Activated T-cell treated with anti-CD3 and anti-CD28 coated beads, Interleukin-2, amount 50 U/mL, for 24 hours (primary cell): ENCODE measurements at regions not wholly inside any gene's neighbourhood (a gene's known extent, or its start where the extent isn't known, plus 50 kb on each side); places are given as distances from the start of the nearest gene placed in this dataset.

ENCODE experiments used
- DNase-seq: peaks from one replicate; pipeline ENCODE4 v3.0.0-alpha.2; 2020
- H3K27ac Mint-ChIP-seq: 2 replicates; pipeline ENCODE4 v1.8.0; 2020; ENCODE audit warnings: mild to moderate bottlenecking, mixed read lengths
- H3K27me3 Mint-ChIP-seq: 2 replicates; pipeline ENCODE4 v1.8.0; 2020; ENCODE audit warnings: mixed read lengths
- H3K36me3 Mint-ChIP-seq: 2 replicates; pipeline ENCODE4 v1.8.0; 2020; ENCODE audit warnings: low read depth, mixed read lengths
- H3K4me1 Mint-ChIP-seq: 2 replicates; pipeline ENCODE4 v1.8.0; 2020; ENCODE audit warnings: low read depth, mixed read lengths
- H3K4me3 Mint-ChIP-seq: 2 replicates; pipeline ENCODE4 v1.8.0; 2020; ENCODE audit warnings: mild to moderate bottlenecking, moderate library complexity, mixed read lengths
- H3K9me3 Mint-ChIP-seq: 2 replicates; pipeline ENCODE4 v1.8.0; 2020; ENCODE audit warnings: mixed read lengths

- Mint-ChIP-seq H3K27me3 (peaks cover 14% of the 10 kb centered on the region), H3K27ac (no peak overlapping the region), H3K4me3 (no peak overlapping the region), H3K9me3 (no peaks in the 10 kb centered on the region), H3K36me3 (no peaks in the 10 kb centered on the region), H3K4me1 (peaks cover 9% of the 10 kb centered on the region)
- no peak for DNase-seq
Observed at GRCh38 chr6:139940741-139941729, 566.6 kb upstream of the CITED2 start.

- Mint-ChIP-seq H3K27ac (no peak overlapping the region), H3K36me3 (no peaks in the 10 kb centered on the region), H3K4me3 (no peak overlapping the region), H3K27me3 (peaks cover 4% of the 10 kb centered on the region), H3K4me1 (peaks cover 9% of the 10 kb centered on the region), H3K9me3 (no peaks in the 10 kb centered on the region)
- DNase-seq = no peak
Observed at GRCh38 chr6:139939189-139939979, 564.9 kb upstream of the CITED2 start.

- Mint-ChIP-seq H3K9me3 (no peaks in the 10 kb centered on the region), H3K36me3 (no peaks in the 10 kb centered on the region), H3K4me1 (no peaks in the 10 kb centered on the region), H3K27ac (no peak overlapping the region), H3K27me3 (peaks cover 7% of the 10 kb centered on the region), H3K4me3 (no peak overlapping the region)
- DNase-seq = no peak
Observed at GRCh38 chr6:139932671-139933070, 558.2 kb upstream of the CITED2 start.

- no peaks in the 10 kb centered on the region for H3K36me3 Mint-ChIP-seq
- no peaks in the 10 kb centered on the region for H3K4me1 Mint-ChIP-seq
- DNase-seq = no peak
- H3K4me3 Mint-ChIP-seq = no peak overlapping the region
- H3K9me3 Mint-ChIP-seq = no peaks in the 10 kb centered on the region
- peaks cover 8% of the 10 kb centered on the region for H3K27me3 Mint-ChIP-seq
- no peak overlapping the region for H3K27ac Mint-ChIP-seq
Observed at GRCh38 chr6:139931747-139932146, 557.3 kb upstream of the CITED2 start.

DNA sequence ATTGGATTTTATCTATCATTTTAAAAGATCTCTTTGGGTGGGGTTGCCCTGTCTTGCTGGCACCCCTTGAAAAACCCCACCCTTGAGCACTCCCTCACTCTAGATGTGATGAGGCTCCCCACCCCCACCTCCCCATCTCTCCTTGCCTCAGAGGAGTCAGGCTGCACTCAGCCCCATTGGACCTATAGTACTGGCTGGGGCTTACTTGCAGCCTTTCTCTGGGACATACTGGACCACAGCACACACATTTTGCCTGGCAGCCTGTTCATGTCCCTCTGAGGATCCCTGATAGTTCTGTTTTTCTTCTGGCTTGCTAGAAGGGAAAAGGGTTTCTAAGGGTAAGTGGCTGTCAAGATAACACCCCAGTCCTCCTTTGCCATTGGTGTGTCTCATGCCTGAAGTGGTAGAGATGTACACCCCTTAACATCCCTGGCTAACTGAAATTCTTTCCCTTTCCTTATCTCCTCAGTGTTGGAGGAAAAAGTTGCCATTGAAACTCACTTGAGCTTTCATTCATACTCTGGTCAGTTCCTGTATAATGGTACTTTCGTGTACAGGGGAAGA is 553.4 kb upstream of the CITED2 start:
- Mint-ChIP-seq H3K27me3 (peaks cover 10% of the 10 kb centered on the region), H3K4me3 (no peak overlapping the region), H3K36me3 (no peaks in the 10 kb centered on the region), H3K4me1 (no peaks in the 10 kb centered on the region), H3K27ac (no peak overlapping the region), H3K9me3 (no peaks in the 10 kb centered on the region)
- DNase-seq = no peak

DNA sequence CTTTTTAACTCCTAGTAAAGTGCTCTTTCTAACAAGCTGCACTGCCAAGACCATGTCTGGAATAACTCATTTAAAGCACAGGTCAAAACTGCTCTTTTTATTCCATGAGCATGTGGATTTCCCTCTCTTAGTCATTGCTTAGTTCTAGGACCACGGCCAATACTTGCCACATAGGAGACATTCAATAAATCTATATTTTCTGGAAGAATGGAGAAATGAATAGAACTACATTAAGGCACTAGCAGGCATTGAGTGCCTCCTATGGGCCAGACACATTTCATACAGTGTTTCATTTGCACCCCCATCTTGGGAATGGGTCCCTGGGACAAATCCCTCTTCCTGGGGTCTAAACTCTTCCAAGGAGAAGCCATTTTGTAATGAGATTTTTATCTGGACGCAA is 552.8 kb upstream of the CITED2 start:
- no peak overlapping the region for H3K4me3 Mint-ChIP-seq
- DNase-seq = no peak
- H3K27me3 Mint-ChIP-seq = peaks cover 13% of the 10 kb centered on the region
- H3K27ac Mint-ChIP-seq = no peak overlapping the region
- H3K4me1 Mint-ChIP-seq = no peaks in the 10 kb centered on the region
- no peaks in the 10 kb centered on the region for H3K36me3 Mint-ChIP-seq
- no peaks in the 10 kb centered on the region for H3K9me3 Mint-ChIP-seq

DNA sequence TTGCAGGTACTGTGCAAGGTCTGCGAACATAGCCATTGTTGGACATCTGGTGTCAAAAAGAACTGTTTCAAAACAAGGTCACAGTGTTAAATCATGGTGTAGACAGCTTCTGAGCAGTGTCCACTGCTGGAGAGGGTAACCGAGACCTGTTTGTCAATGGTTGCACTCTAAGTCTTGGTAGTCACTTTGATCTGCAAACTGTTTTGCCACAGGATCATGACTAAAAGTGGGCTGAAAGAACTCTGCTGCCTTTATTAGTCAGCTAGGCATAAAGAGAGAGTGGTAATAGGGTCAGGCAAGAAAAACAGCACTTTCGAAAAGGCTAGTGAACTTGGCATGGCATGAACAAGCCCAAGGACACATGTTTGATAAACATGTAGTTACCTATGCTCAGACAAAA is 552.3 kb upstream of the CITED2 start:
- Mint-ChIP-seq H3K27me3 (peaks cover 16% of the 10 kb centered on the region), H3K4me1 (no peaks in the 10 kb centered on the region), H3K36me3 (no peaks in the 10 kb centered on the region), H3K27ac (no peak overlapping the region), H3K4me3 (no peak overlapping the region), H3K9me3 (no peaks in the 10 kb centered on the region)
- no peak for DNase-seq

DNA sequence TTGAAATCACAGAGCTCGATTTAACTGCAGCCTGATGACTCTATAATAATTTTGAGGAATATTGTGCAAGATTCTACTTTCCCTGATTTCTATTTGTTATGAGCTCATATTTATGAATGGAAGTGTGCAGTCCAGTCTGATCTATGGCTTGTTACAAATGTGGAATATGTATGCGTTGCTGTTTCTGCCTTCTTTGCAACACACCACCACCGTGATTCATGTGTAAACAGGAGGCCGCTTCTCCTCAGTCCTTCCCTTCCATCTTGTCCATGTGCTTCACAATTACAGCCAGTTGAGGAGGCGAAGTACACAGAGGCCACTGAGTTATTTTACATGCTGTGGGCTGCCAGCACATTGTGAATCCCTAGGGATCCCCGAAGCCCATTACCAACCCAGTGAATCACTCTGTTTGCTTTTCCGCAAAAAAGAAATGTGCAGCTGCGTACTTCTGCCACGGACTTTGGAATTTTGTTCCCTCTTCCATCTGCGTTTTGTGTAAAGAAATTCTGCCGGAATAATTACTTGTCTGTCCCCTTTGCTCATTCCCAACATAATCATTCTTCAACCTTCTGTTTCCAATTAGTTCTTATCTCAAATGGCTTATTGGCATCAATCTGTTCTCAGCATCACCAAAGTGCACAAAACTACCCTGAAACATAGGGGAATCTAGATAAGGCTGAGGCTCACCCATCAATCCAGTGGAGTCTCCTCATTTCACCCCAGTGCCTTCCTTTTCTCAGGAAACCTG is 551.6 kb upstream of the CITED2 start:
- Mint-ChIP-seq H3K36me3 (no peaks in the 10 kb centered on the region), H3K4me1 (no peaks in the 10 kb centered on the region), H3K27me3 (peaks cover 20% of the 10 kb centered on the region), H3K9me3 (no peaks in the 10 kb centered on the region), H3K4me3 (no peak overlapping the region), H3K27ac (no peak overlapping the region)
- no peak for DNase-seq

DNA sequence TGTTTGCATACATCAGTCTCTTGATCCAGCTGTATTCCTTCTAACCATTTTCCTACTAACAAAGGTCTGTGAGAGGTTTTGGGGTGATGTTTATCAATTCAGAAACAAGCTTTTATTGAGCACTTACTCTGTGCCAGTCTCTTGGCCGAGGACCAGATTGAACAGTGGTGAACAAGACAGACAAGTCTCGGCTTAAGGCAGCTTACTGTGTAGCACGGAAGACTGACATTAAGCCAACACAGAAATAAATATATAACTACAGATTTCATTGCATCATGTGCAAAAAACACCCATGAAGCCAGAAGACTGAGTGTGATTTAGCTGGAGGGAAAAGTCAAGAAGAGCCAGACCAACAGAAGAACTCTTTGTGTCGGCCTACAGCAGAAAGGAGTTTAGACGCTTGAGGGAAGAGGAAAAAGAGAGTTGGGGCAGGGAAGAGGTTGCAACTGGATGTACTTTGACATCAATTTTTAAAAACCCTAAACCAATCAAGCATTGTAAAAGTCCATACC is 549.6 kb upstream of the CITED2 start:
- no peaks in the 10 kb centered on the region for H3K36me3 Mint-ChIP-seq
- no peaks in the 10 kb centered on the region for H3K9me3 Mint-ChIP-seq
- peaks cover 2% of the 10 kb centered on the region for H3K4me1 Mint-ChIP-seq
- no peak for DNase-seq
- no peak overlapping the region for H3K27ac Mint-ChIP-seq
- no peak overlapping the region for H3K4me3 Mint-ChIP-seq
- peaks cover 32% of the 10 kb centered on the region for H3K27me3 Mint-ChIP-seq

- Mint-ChIP-seq H3K9me3 (no peaks in the 10 kb centered on the region), H3K4me3 (no peak overlapping the region), H3K4me1 (peaks cover 2% of the 10 kb centered on the region), H3K27me3 (peaks cover 30% of the 10 kb centered on the region), H3K36me3 (no peaks in the 10 kb centered on the region), H3K27ac (no peak overlapping the region)
- DNase-seq = no peak
Observed at GRCh38 chr6:139922236-139922635, 547.8 kb upstream of the CITED2 start.

DNA sequence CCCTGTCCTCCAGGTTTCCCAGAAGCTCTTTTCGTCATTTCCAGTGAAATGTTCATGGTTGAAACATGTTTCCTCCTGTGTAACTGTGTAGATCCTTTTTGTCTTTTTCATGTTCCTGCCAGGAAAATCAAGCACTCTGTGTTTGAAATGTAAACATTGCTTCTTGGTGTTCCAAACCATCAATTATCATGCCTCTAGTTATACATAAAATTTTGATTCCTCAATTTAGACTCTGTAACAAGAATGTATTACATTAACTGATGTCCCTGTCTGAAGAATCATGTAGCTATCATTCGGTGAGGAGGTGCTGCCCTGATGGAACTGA is 546.3 kb upstream of the CITED2 start:
- no peaks in the 10 kb centered on the region for H3K9me3 Mint-ChIP-seq
- peaks cover 32% of the 10 kb centered on the region for H3K27me3 Mint-ChIP-seq
- no peak for DNase-seq
- H3K4me3 Mint-ChIP-seq = no peak overlapping the region
- peaks cover 2% of the 10 kb centered on the region for H3K4me1 Mint-ChIP-seq
- H3K27ac Mint-ChIP-seq = no peak overlapping the region
- H3K36me3 Mint-ChIP-seq = no peaks in the 10 kb centered on the region

DNA sequence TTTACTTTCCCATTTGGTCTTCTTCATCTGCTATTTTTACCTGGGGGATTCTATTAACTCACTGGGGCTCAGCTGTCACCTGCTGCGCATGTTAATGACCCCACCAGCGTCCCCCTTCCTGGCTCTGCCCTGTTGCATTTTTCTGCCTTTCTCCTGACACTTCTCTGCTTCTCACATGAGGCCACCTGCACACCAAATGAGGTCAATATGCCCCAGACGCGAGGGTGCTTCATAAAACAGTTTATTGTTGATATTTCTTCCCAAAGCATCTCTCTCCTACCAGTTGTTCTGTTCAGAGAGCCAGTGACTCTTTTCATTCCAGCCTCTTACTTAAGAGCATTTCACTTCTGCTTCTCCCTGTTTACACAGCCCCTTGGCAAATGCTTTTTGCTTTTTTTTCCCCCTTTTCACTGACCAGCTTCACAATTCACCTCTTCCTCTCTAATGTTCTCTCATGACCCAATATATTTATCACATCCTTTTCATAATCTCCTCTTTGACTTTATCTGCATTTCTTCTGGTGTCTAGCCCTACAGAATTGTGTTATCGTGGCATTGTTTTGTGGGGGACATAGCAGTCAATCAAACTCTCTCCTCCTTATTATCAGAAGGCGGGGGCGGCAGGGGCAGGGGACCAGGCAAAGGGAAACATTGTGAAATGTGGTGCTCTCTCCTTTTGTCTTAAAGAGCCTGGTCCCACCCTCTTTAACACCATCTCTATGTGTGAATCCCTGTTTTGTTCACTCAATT is 545.8 kb upstream of the CITED2 start:
- DNase-seq = no peak
- Mint-ChIP-seq H3K27ac (no peak overlapping the region), H3K36me3 (no peaks in the 10 kb centered on the region), H3K27me3 (peaks cover 32% of the 10 kb centered on the region), H3K9me3 (no peaks in the 10 kb centered on the region), H3K4me1 (peaks cover 2% of the 10 kb centered on the region), H3K4me3 (no peak overlapping the region)

GRCh38 chr6:139919107-139920026 is 544.9 kb upstream of the CITED2 start:
- Mint-ChIP-seq H3K36me3 (no peaks in the 10 kb centered on the region), H3K27me3 (peaks cover 32% of the 10 kb centered on the region)

More at GRCh38 chr6:139919107-139920026, 544.9 kb upstream of the CITED2 start:
- Mint-ChIP-seq H3K4me1 (peaks cover 2% of the 10 kb centered on the region), H3K4me3 (no peak overlapping the region), H3K9me3 (no peaks in the 10 kb centered on the region), H3K27ac (no peak overlapping the region)
- no peak for DNase-seq
